ENCODE measurements at regions not wholly inside any gene's neighbourhood (a gene's known extent, or its start where the extent isn't known, plus 50 kb on each side); places are given as distances from the start of the nearest gene placed in this dataset.

DNA sequence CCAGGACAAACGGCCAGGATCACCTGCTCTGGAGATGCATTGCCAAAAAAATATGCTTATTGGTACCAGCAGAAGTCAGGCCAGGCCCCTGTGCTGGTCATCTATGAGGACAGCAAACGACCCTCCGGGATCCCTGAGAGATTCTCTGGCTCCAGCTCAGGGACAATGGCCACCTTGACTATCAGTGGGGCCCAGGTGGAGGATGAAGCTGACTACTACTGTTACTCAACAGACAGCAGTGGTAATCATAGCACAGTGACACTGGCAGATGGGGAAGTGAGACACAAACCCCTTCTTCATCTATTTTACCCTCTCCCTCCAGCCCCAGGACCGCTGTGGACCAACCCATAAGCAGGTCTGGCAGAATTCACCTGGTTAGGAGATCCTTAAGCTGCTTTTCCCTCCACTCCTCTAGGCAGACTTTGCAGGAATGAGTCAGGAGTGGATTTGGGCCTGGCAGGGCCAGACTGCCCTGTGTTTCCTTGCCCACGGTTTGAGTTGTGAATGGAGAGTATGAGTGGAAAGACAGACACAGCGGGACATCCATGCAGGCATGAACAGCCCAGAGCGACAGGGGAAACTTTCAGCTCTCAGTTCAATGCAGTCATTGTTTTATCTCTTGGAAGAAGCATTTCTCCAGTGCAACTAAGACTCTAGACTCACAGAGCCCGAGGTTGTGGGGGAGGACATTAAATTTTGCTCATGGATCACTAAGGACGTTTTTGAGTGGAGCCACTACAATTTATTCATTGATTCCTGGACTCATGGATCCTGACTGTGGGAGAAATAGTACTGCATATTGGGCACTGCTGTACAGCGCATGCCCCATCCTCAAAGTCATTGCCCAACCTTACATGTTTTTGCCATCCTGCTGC is 75.3 kb upstream of the IGLL5 start:
- no peak for DNase-seq (ENCODE audit: low spot score in 2 of 2)
- Histone ChIP-seq H3K36me3 (no peaks in the 10 kb centered on the region), H3K9me3 (no peaks in the 10 kb centered on the region), H3K4me3 (no peak overlapping the region), H3K4me1 (no peaks in the 10 kb centered on the region), H3K27me3 (peaks cover 17% of the 10 kb centered on the region), H3K27ac (no peak overlapping the region)
- WGBS: 79% methylated on average over 6 of the region's 10 CpGs
- TF ChIP-seq, protein P1, sequence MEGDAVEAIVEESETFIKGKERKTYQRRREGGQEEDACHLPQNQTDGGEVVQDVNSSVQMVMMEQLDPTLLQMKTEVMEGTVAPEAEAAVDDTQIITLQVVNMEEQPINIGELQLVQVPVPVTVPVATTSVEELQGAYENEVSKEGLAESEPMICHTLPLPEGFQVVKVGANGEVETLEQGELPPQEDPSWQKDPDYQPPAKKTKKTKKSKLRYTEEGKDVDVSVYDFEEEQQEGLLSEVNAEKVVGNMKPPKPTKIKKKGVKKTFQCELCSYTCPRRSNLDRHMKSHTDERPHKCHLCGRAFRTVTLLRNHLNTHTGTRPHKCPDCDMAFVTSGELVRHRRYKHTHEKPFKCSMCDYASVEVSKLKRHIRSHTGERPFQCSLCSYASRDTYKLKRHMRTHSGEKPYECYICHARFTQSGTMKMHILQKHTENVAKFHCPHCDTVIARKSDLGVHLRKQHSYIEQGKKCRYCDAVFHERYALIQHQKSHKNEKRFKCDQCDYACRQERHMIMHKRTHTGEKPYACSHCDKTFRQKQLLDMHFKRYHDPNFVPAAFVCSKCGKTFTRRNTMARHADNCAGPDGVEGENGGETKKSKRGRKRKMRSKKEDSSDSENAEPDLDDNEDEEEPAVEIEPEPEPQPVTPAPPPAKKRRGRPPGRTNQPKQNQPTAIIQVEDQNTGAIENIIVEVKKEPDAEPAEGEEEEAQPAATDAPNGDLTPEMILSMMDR (IDR thresholded peaks at IDR 0.05): no peak
- TF ChIP-seq POLR2A (IDR thresholded peaks at IDR 0.05) (no peak), EP300 (IDR thresholded peaks at IDR 0.05) (no peak), POLR2AphosphoS5 (IDR thresholded peaks at IDR 0.05) (no peak)

DNA sequence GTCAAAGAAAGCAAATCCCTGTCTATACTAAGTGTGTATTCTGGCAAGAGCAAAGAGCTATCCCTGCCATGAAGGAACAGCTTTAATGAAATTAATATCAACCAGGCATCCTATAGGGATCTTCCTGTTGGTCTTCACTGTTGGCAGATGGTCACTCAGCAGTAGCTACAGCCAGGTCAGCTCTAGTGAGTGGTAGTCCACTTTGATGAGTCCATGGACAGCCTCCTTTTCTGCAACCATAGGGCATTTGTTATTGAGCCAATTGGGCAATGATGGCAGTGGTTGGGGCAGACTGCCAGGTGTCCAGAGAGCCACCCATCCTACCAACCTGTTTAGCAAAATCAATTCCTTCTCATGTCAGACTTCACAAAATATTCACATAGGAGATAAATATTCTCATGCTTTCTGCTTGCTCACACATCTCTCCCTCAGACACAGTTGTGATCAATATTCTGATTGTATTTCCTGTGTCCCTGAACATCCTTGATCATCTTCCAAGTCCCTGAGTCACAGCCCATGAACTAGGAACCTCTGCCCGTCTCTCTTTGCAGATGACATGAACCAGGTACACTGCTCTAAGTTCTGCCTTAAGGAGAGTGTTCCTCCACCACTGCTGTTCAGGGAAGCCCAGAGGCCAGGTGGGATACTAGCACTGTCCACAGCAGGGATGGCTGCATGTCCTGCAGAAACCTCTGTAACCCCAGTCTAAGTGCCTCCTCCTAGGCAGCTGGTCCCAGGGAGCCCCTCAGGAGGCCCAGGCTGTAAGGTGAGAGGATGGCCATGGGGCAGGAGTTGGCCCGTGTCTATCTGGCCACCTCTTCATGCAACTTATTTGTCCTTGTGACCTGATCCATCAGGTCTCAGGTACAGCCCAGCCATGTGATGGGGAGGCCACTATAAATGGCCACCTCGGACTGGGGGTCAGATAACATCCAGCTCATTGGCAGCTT is 74.2 kb upstream of the IGLL5 start:
- no peak for DNase-seq (ENCODE audit: low spot score in 2 of 2)
- no peak overlapping the region for H3K27ac ChIP-seq
- H3K36me3 ChIP-seq: no peaks in the 10 kb centered on the region
- peaks cover 12% of the 10 kb centered on the region for H3K27me3 ChIP-seq
- TF ChIP-seq EP300 (IDR thresholded peaks at IDR 0.05): no peak
- no peak for TF ChIP-seq POLR2AphosphoS5 (IDR thresholded peaks at IDR 0.05)
- no peak for TF ChIP-seq POLR2A (IDR thresholded peaks at IDR 0.05)
- TF ChIP-seq, protein P1 (IDR thresholded peaks at IDR 0.05): no peak
- H3K4me3 ChIP-seq: no peak overlapping the region
- no peaks in the 10 kb centered on the region for H3K9me3 ChIP-seq
- WGBS: 83% methylated on average over 3 of the region's 3 CpGs
- no peaks in the 10 kb centered on the region for H3K4me1 ChIP-seq

DNA sequence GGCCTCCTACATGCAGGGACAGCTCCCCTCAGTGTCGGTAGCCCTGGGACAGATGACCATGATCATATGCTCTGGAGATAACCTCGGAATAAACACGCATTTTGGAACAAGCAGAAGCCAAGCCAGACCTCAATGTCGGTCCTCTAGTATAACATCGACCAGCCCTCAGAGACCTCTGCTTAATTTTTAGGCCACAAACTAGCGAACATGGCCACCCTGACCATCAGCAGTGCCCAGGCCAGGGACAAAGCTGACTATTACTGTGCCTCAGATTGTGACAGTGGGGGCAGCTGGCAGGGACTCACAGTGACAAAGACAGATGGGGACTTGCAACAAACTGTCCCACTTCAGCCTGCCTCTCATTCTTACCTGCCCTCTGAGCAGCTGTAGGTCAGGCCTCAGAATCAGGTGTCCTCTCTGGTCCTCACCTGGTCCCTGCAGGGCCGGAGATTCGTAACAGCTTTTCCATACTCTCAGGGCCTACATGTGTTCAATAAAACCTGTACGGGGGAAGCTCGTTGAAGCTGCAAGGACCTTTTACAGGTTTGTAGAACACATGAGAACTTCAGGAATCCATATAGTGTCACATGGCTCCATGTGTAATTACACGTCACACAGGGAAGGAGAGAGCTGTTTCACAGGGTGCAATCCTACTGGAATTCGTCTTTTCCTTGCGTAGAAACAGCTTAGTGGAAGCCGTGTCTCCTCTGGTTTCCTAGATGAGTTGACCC is 72.8 kb upstream of the IGLL5 start:
- Histone ChIP-seq H3K36me3 (no peaks in the 10 kb centered on the region), H3K9me3 (no peaks in the 10 kb centered on the region), H3K4me3 (no peak overlapping the region), H3K4me1 (no peaks in the 10 kb centered on the region), H3K27ac (no peak overlapping the region), H3K27me3 (peaks cover 12% of the 10 kb centered on the region)
- DNase-seq (ENCODE audit: low spot score in 2 of 2): no peak
- TF ChIP-seq POLR2A (IDR thresholded peaks at IDR 0.05) (no peak), EP300 (IDR thresholded peaks at IDR 0.05) (no peak), POLR2AphosphoS5 (IDR thresholded peaks at IDR 0.05) (no peak)
- TF ChIP-seq, protein P1 (IDR thresholded peaks at IDR 0.05): no peak
- WGBS: 85% methylated on average over 14 of the region's 14 CpGs

DNA sequence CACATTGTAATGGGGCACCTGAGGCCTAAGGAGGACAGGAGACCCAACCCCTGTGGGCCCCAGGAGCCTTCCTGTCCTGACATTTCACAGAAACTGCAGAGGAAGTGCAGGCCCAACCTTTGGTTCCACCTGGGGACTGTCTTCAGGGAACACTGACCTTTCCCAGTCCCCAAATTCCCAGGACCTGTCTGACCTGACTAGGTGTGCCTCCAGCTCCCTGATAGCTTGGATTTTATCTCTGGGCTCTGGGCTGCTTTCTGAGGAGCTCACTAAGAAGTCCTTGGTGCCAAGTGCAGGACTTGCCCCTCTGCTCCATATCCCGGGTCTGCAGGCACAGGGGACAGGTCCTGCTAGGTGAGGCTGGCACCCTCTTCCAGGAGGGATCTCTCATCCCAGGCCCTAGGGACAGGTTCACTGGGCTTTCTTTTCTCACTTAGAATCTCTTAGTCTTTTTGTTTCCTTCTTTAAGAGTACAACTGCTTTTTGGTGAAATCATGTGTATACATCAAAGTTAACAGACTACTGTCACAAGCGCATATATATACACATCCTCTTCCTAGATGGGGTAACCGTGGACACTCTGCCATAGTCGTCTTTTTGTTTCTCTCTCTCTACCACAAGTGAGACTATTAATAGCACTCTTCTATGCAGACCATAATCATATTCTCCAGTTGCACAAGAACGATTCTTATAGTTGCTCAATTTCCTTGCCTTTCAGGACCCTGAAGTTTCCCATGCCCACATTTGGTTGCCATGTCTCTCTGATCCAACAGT is 72.0 kb upstream of the IGLL5 start:
- WGBS: 63% methylated on average over 5 of the region's 5 CpGs
- no peaks in the 10 kb centered on the region for H3K9me3 ChIP-seq
- H3K27ac ChIP-seq: no peak overlapping the region
- no peak for DNase-seq (ENCODE audit: low spot score in 2 of 2)
- no peaks in the 10 kb centered on the region for H3K36me3 ChIP-seq
- H3K27me3 ChIP-seq: peaks cover 8% of the 10 kb centered on the region
- no peak overlapping the region for H3K4me3 ChIP-seq
- TF ChIP-seq EP300 (IDR thresholded peaks at IDR 0.05) (no peak), POLR2A (IDR thresholded peaks at IDR 0.05) (no peak), POLR2AphosphoS5 (IDR thresholded peaks at IDR 0.05) (no peak)
- TF ChIP-seq, protein P1 (IDR thresholded peaks at IDR 0.05): no peak
- no peaks in the 10 kb centered on the region for H3K4me1 ChIP-seq
